GM18507 (cell line): ENCODE measurements at regions not wholly inside any gene's neighbourhood (a gene's known extent, or its start where the extent isn't known, plus 50 kb on each side); places are given as distances from the start of the nearest gene placed in this dataset.
"Not testable (repeated sequence)": the region's sequence is repeated elsewhere in the genome, so short reads cannot be mapped to it uniquely, and the experiment has no call there.

Source experiments
- DNase-seq: peaks from one replicate; pipeline ENCODE4 v3.0.0; 2011; ENCODE audit warnings: low read depth; ENCODE audit not compliant: insufficient read length; ENCODE audit errors: extremely low spot score
- FAIRE-seq: peaks from 2 replicates; lab custom pipeline; 2011; peaks lifted over from hg19 to GRCh38; lab: Jason Lieb, UNC

GRCh38 chr3:89533275-89533674 lies 425.9 kb downstream of the EPHA3 start:
- FAIRE-seq, result no peak
- DNase-seq, result no peak

DNA sequence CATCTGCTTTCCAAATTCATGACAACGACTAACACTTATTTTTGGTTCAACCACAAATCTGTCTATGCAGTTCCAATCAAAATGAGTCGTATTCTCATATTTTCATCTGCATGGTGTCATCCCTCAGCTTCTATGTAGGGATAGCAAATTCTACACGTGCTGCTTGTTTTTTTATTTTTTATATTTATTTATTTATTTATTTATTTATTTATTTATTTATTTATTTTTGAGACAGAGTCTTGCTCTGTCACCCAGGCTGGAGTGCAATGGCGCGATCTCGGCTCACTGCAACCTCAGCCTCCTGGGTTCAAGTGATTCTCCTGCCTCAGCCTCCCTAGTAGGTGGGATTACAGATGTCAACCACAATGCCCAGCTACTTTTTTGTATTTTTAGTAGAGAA lies 447.2 kb downstream of the EPHA3 start:
- not testable (repeated sequence) for FAIRE-seq, DNase-seq

- FAIRE-seq (no peak), DNase-seq (no peak)
Measured at GRCh38 chr3:89558711-89559110, 451.3 kb downstream of the EPHA3 start.

- DNase-seq (no peak), FAIRE-seq (no peak)
Measured at GRCh38 chr3:89560568-89560967, 453.1 kb downstream of the EPHA3 start.

GRCh38 chr3:89562373-89562772 lies 455.0 kb downstream of the EPHA3 start:
- no peak for FAIRE-seq
- DNase-seq, result no peak

DNA sequence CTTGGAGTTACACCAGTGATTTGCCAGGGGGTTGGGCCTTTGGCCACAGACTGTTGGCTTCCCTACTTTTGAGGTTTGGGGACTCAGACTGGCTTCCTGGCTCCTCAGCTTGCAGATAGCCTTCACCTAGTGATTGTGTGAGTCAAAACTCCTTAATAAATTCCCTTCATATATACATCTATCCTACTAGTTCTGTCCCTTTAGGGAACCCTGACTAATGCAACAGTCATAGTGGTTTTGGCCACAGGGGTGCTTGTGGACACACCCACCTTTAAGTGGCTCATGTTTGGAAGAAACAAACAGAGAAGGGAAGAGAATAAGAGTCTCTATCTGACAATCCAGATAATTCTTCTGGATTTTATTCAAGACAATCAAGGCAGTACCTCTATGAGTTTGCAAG lies 457.7 kb downstream of the EPHA3 start:
- DNase-seq (no peak), FAIRE-seq (no peak)

DNA sequence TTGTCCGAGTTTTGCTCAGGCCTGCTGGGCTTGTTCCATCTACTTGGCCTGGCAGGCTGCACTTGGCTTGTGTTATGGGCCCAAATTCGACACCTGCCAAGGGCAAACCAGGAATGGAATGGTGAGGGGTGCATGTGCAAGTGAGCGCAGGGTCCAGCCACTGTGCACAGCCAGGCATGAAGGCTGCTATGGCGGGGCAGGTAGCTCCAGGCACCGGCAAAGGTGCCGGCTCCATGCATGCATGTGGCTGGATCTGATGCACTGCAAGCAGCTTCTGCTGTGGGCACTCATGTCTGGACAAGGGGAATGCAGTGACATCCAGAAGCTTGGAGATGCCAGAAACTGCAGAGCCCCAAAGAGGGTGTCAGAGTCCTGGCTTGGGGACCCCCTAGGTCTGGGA lies 463.0 kb downstream of the EPHA3 start:
- DNase-seq (no peak), FAIRE-seq (no peak)

GRCh38 chr3:89571298-89571697 lies 463.9 kb downstream of the EPHA3 start:
- DNase-seq (no peak), FAIRE-seq (no peak)

GRCh38 chr3:89571707-89572106 lies 464.3 kb downstream of the EPHA3 start:
- no peak for FAIRE-seq
- no peak for DNase-seq

GRCh38 chr3:89572261-89572660 lies 464.8 kb downstream of the EPHA3 start:
- no peak for FAIRE-seq
- DNase-seq, result no peak

DNA sequence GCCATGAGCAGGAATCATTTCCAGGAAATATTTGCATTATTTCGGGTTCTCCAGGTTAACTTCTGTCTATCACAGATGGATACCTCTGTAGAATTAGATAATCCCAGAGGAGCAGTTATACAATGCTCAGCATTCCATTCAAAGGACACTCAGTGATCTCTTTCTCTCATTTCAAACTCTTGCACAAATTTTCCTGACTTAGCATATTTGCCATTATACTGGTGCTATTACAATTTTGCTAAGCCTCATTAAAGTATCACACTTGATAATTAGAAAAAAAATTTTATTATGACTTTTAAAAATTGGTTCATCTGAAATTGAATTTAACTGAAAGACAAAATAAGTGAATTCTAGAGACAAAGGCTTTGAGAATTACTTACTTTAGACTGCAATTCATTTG lies 469.0 kb downstream of the EPHA3 start:
- FAIRE-seq (no peak), DNase-seq (no peak)

- DNase-seq (no peak), FAIRE-seq (no peak)
Measured at GRCh38 chr3:89577637-89578530, 470.5 kb downstream of the EPHA3 start.

DNA sequence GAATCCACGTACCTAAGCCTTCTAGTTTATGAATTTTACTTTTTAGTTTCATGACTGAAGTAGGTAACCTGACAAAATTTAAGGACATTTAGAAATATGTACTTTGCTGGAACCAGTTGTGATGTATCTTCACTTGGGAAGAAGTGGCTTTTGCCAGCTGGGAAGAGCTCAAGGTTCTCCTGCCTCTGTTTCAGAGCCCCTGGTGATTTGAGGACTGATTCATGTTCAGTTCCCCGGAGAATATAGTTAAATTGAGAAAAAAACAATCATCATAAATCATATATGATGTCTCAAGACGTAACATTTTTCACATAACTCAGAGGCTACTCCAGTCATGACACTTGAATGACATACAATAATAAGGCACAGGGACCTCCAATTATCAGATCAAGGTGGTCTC lies 473.4 kb downstream of the EPHA3 start:
- no peak for FAIRE-seq

GRCh38 chr3:89584398-89584797 lies 477.0 kb downstream of the EPHA3 start:
- DNase-seq (no peak), FAIRE-seq (no peak)

More for the DNA sequence above, 473.4 kb downstream of the EPHA3 start:
- no peak for DNase-seq

- DNase-seq (no peak), FAIRE-seq (no peak)
Measured at GRCh38 chr3:89586256-89586655, 478.8 kb downstream of the EPHA3 start.

DNA sequence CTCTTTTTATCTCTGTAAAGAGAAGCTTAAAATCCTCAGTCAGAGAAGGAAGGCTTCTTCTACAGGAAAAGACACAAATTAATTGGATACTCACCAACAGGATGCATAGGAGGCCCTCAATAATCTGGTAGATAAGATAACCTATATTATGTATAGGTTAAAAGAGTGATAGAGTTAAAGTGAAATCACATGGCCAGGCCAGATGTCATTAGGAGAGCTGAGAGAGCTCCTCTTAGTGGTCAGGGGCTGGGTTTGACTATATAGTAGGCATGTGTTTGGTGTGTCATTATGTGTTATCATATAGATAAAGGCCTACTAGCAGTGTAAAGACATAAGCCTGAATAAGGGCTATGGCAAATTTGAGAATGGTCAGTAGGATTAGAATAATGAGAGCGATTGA lies 479.3 kb downstream of the EPHA3 start:
- FAIRE-seq, result no peak
- DNase-seq, result no peak

DNA sequence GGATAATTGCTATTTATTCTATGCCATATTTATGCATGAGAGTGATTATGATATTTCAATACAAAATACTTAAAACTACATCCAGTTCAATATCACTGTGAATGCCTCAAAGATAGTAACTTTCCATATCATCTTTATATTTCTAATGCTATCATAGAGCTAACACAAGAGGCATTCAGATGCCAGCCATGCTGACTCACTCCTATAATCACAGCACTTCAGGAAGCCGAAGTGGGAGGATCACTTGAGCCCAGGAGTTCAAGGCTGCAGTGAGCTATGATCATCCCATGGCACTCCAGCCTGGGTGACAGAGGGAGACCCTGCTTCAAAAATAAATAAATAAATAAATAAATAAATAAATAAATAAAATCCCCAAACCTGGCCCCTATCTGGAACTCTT lies 498.7 kb downstream of the EPHA3 start:
- FAIRE-seq (no peak), DNase-seq (no peak)

- no peak for DNase-seq
- no peak for FAIRE-seq
Measured at GRCh38 chr3:89612027-89612426, 504.6 kb downstream of the EPHA3 start.

DNA sequence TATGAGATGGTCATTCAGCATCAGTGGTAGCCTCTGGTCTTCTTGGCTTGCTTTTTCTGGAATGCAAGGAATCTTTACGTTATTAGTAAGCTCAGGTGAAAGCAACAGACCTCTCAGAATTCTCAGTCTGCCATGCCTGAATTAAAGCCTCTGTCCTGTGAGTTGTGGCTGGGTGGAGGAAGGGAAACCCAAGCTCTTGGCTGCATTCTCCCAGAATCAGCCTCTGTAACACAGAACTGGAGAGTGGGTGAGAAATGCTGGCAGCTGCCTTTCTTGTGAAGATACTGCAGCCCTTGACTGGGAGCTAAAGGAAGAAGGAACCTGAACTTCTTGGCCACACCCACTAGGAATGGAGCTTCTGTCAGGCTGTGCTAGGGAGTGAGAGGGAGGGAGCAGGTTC lies 505.8 kb downstream of the EPHA3 start:
- FAIRE-seq (no peak), DNase-seq (no peak)

- FAIRE-seq, result no peak
Measured at GRCh38 chr3:89617706-89618105, 510.3 kb downstream of the EPHA3 start.

DNA sequence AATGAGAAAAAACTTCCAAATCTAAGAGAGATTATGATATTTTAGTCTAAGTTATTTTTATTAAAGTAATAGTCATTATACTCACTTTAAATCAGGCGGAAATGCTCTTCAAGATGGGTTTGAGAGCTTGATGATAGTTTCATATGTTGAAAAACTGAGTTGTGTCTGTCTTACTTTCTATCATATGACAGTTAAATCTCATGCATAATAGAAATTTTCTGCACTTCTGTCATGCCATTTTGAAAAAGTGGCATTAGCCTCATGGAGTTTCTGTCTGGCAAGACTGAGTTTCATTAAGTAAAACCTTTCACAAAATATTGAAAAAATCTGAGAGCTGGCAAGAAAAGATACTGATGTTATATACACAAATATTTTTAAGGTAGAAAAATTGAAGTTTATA lies 511.8 kb downstream of the EPHA3 start:
- FAIRE-seq (no peak), DNase-seq (no peak)

More at GRCh38 chr3:89617706-89618105, 510.3 kb downstream of the EPHA3 start:
- no peak for DNase-seq
